ENCODE measurements at regions not wholly inside any gene's neighbourhood (a gene's known extent, or its start where the extent isn't known, plus 50 kb on each side); places are given as distances from the start of the nearest gene placed in this dataset.

GRCh38 chr21:32203877-32204480 is 74.9 kb downstream of the MIS18A start:
- H3K4me1 ChIP-seq, result no peaks in the 10 kb centered on the region
- H3K9me3 ChIP-seq, result peaks cover 0 to 11% (median 0%) of the 10 kb centered on the region in 11 donors
- no peaks in the 10 kb centered on the region for H3K36me3 ChIP-seq
- ATAC-seq (no peak), DNase-seq (no peak)
- H3K27me3 ChIP-seq, result no peaks in the 10 kb centered on the region
- no peak for TF ChIP-seq CTCF (IDR thresholded peaks at IDR 0.05)
- 87 to 92% methylated on average over 6 of the region's 6 CpGs for WGBS, 2 donors
- intact Hi-C loops (cut with DNase I), result no loop called here
- no peak overlapping the region for H3K4me3 ChIP-seq
- H3K27ac ChIP-seq, result no peak overlapping the region

GRCh38 chr21:32200029-32200428 is 78.8 kb downstream of the MIS18A start:
- 83 to 87% methylated on average over 5 of the region's 5 CpGs for WGBS, 2 donors

GRCh38 chr21:32198384-32198783 is 80.5 kb downstream of the MIS18A start:
- no peak for TF ChIP-seq CTCF (IDR thresholded peaks at IDR 0.05)
- Histone ChIP-seq H3K9me3 (no peaks in the 10 kb centered on the region), H3K4me1 (peaks cover 0 to 10% (median 0%) of the 10 kb centered on the region in 9 donors), H3K4me3 (no peak overlapping the region), H3K27ac (no peak overlapping the region), H3K27me3 (no peaks in the 10 kb centered on the region), H3K36me3 (no peaks in the 10 kb centered on the region)
- ATAC-seq (no peak), DNase-seq (no peak)
- intact Hi-C loops (cut with DNase I), result no loop called here
- WGBS, 2 donors, result 82% methylated on average over 8 of the region's 8 CpGs

More at GRCh38 chr21:32200029-32200428, 78.8 kb downstream of the MIS18A start:
- Histone ChIP-seq H3K27me3 (no peaks in the 10 kb centered on the region), H3K36me3 (no peaks in the 10 kb centered on the region), H3K4me3 (no peak overlapping the region), H3K9me3 (peaks cover 0 to 11% (median 0%) of the 10 kb centered on the region in 11 donors), H3K27ac (no peak overlapping the region), H3K4me1 (peaks cover 0 to 10% (median 0%) of the 10 kb centered on the region in 9 donors)
- intact Hi-C loops (cut with DNase I), result no loop called here
- DNase-seq (no peak), ATAC-seq (no peak)
- TF ChIP-seq CTCF (IDR thresholded peaks at IDR 0.05), result no peak

- 39 to 40% methylated on average over 2 of the region's 2 CpGs for WGBS, 2 donors
- peaks cover 0 to 10% (median 0%) of the 10 kb centered on the region in 9 donors for H3K4me1 ChIP-seq
- H3K27ac ChIP-seq, result no peak overlapping the region
- no peak overlapping the region for H3K4me3 ChIP-seq
- H3K27me3 ChIP-seq, result no peaks in the 10 kb centered on the region
- H3K9me3 ChIP-seq, result no peaks in the 10 kb centered on the region
- ATAC-seq, result no peak
- DNase-seq, result no peak
- no peaks in the 10 kb centered on the region for H3K36me3 ChIP-seq
- intact Hi-C loops (cut with DNase I), result no loop called here
- TF ChIP-seq CTCF (IDR thresholded peaks at IDR 0.05), result no peak
These were observed 81.0 kb downstream of the MIS18A start for GRCh38 chr21:32197896-32198295.
